ENCODE measurements at regions not wholly inside any gene's neighbourhood (a gene's known extent, or its start where the extent isn't known, plus 50 kb on each side); places are given as distances from the start of the nearest gene placed in this dataset.

- no peak overlapping the region for H2AFZ ChIP-seq (ENCODE audit: low read length)
- no peaks in the 10 kb centered on the region for H3K79me2 ChIP-seq (ENCODE audit: control insufficient read depth, insufficient read depth, low read length)
- DNase-seq (ENCODE audit: low read depth in 2 of 2): peak; percentile 63 to 90
- peaks cover 11% of the 10 kb centered on the region for H3K4me1 ChIP-seq (ENCODE audit: control insufficient read depth, extremely low read depth, insufficient read depth, low read length)
- H3K4me3 ChIP-seq (replicated peaks in 1 of 4; ENCODE audit: control extremely low read depth in 1 of 4, insufficient read depth in 1 of 4, low read depth in 3 of 4, low read length in 4 of 4): no peak overlapping the region
- no peak for TF ChIP-seq EZH2 (IDR thresholded peaks at IDR 0.05; ENCODE audit: low read length, missing control alignments)
- peaks cover 2% of the 10 kb centered on the region for H3K27me3 ChIP-seq (ENCODE audit: control insufficient read depth, insufficient read depth, low read length)
- H3K4me2 ChIP-seq (ENCODE audit: extremely low read depth, insufficient read depth, low read length): peak overlapping the region; percentile 52
- no peaks in the 10 kb centered on the region for H4K20me1 ChIP-seq (ENCODE audit: control insufficient read depth, extremely low read depth, insufficient read depth, low read length)
- H3K9ac ChIP-seq (ENCODE audit: insufficient read depth, low read length): no peak overlapping the region
- no peaks in the 10 kb centered on the region for H3K36me3 ChIP-seq (ENCODE audit: control insufficient read depth, insufficient read depth, low read length)
- H3K9me3 ChIP-seq (ENCODE audit: control insufficient read depth, insufficient read depth, low read depth, low read length): no peaks in the 10 kb centered on the region
- H3K27ac ChIP-seq (ENCODE audit: insufficient read depth, low read length): no peak overlapping the region
Observed at GRCh38 chr20:4341804-4342485, 92.9 kb upstream of the ADRA1D start.

- no peak for TF ChIP-seq CTCF (conservative IDR thresholded peaks at IDR 0.05 in 1 of 2, IDR thresholded peaks at IDR 0.05 in 1 of 2; ENCODE audit: low read depth in 1 of 2, low read length in 2 of 2)
- TF ChIP-seq EZH2 (IDR thresholded peaks at IDR 0.05; ENCODE audit: low read length, missing control alignments): no peak
- H3K4me1 ChIP-seq (ENCODE audit: control insufficient read depth, extremely low read depth, insufficient read depth, low read length): no peaks in the 10 kb centered on the region
Observed at GRCh38 chr20:4335722-4336121, 86.6 kb upstream of the ADRA1D start.

GRCh38 chr20:4332121-4332860, 83.2 kb upstream of the ADRA1D start:
- H3K4me1 ChIP-seq (ENCODE audit: control insufficient read depth, extremely low read depth, insufficient read depth, low read length): no peaks in the 10 kb centered on the region
- H3K9me3 ChIP-seq (ENCODE audit: control insufficient read depth, insufficient read depth, low read depth, low read length): no peaks in the 10 kb centered on the region
- no peaks in the 10 kb centered on the region for H3K36me3 ChIP-seq (ENCODE audit: control insufficient read depth, insufficient read depth, low read length)

More at GRCh38 chr20:4335722-4336121, 86.6 kb upstream of the ADRA1D start:
- Histone ChIP-seq H4K20me1 (ENCODE audit: control insufficient read depth, extremely low read depth, insufficient read depth, low read length) (no peaks in the 10 kb centered on the region), H3K4me3 (replicated peaks in 1 of 4; ENCODE audit: control extremely low read depth in 1 of 4, insufficient read depth in 1 of 4, low read depth in 3 of 4, low read length in 4 of 4) (no peak overlapping the region), H3K27me3 (ENCODE audit: control insufficient read depth, insufficient read depth, low read length) (peaks cover 8% of the 10 kb centered on the region), H3K36me3 (ENCODE audit: control insufficient read depth, insufficient read depth, low read length) (no peaks in the 10 kb centered on the region), H2AFZ (ENCODE audit: low read length) (no peak overlapping the region), H3K4me2 (ENCODE audit: extremely low read depth, insufficient read depth, low read length) (no peak overlapping the region), H3K9me3 (ENCODE audit: control insufficient read depth, insufficient read depth, low read depth, low read length) (no peaks in the 10 kb centered on the region), H3K27ac (ENCODE audit: insufficient read depth, low read length) (no peak overlapping the region), H3K79me2 (ENCODE audit: control insufficient read depth, insufficient read depth, low read length) (no peaks in the 10 kb centered on the region), H3K9ac (ENCODE audit: insufficient read depth, low read length) (no peak overlapping the region)
- DNase-seq (ENCODE audit: low read depth in 2 of 2): no peak

More at GRCh38 chr20:4332121-4332860, 83.2 kb upstream of the ADRA1D start:
- no peaks in the 10 kb centered on the region for H3K79me2 ChIP-seq (ENCODE audit: control insufficient read depth, insufficient read depth, low read length)
- H2AFZ ChIP-seq (ENCODE audit: low read length): no peak overlapping the region
- no peaks in the 10 kb centered on the region for H4K20me1 ChIP-seq (ENCODE audit: control insufficient read depth, extremely low read depth, insufficient read depth, low read length)
- H3K9ac ChIP-seq (ENCODE audit: insufficient read depth, low read length): no peak overlapping the region
- H3K4me3 ChIP-seq (replicated peaks in 1 of 4; ENCODE audit: control extremely low read depth in 1 of 4, insufficient read depth in 1 of 4, low read depth in 3 of 4, low read length in 4 of 4): no peak overlapping the region
- no peak for DNase-seq (ENCODE audit: low read depth in 2 of 2)
- no peak overlapping the region for H3K4me2 ChIP-seq (ENCODE audit: extremely low read depth, insufficient read depth, low read length)
- no peak overlapping the region for H3K27ac ChIP-seq (ENCODE audit: insufficient read depth, low read length)
- peaks cover 8% of the 10 kb centered on the region for H3K27me3 ChIP-seq (ENCODE audit: control insufficient read depth, insufficient read depth, low read length)
- TF ChIP-seq CTCF (conservative IDR thresholded peaks at IDR 0.05 in 1 of 2, IDR thresholded peaks at IDR 0.05 in 1 of 2; ENCODE audit: low read depth in 1 of 2, low read length in 2 of 2) (no peak), EZH2 (IDR thresholded peaks at IDR 0.05; ENCODE audit: low read length, missing control alignments) (no peak)

Measured in fibroblast of lung (primary cell).